NCI-H1105 treated with DMSO at 0.1 percent for 48 hours (cell line): ENCODE measurements at regions not wholly inside any gene's neighbourhood (a gene's known extent, or its start where the extent isn't known, plus 50 kb on each side); places are given as distances from the start of the nearest gene placed in this dataset.

ENCODE experiments used
- DNase-seq: peaks from one replicate; lab custom pipeline; 2025; lab: John Stamatoyannopoulos, UW

- no peak for DNase-seq
Observed at GRCh38 chr6:115717472-115717871, 343.2 kb downstream of the FRK start.

GRCh38 chr6:115717062-115717461 lies 343.6 kb downstream of the FRK start:
- DNase-seq: no peak

GRCh38 chr6:115712291-115712961 lies 348.3 kb downstream of the FRK start:
- no peak for DNase-seq

- DNase-seq: no peak
Observed at GRCh38 chr6:115708850-115709249, 351.8 kb downstream of the FRK start.

GRCh38 chr6:115706981-115707380 lies 353.7 kb downstream of the FRK start:
- DNase-seq: no peak

- DNase-seq: no peak
Observed at GRCh38 chr6:115706324-115706723, 354.4 kb downstream of the FRK start.

GRCh38 chr6:115704028-115704427 lies 356.7 kb downstream of the FRK start:
- DNase-seq: no peak

- DNase-seq: no peak
Observed at GRCh38 chr6:115691433-115691832, 369.3 kb downstream of the FRK start.

GRCh38 chr6:115690854-115691253 lies 369.8 kb downstream of the FRK start:
- no peak for DNase-seq

- no peak for DNase-seq
Observed at GRCh38 chr6:115681978-115682775, 378.5 kb downstream of the FRK start.

GRCh38 chr6:115680621-115681020 lies 380.1 kb downstream of the FRK start:
- DNase-seq: no peak

GRCh38 chr6:115677198-115677597 lies 383.5 kb downstream of the FRK start:
- no peak for DNase-seq

GRCh38 chr6:115675443-115675842 lies 385.2 kb downstream of the FRK start:
- no peak for DNase-seq

GRCh38 chr6:115668781-115669180 lies 391.9 kb downstream of the FRK start:
- no peak for DNase-seq

GRCh38 chr6:115668211-115668610 lies 392.5 kb downstream of the FRK start:
- no peak for DNase-seq

GRCh38 chr6:115667478-115668026 lies 393.1 kb downstream of the FRK start:
- no peak for DNase-seq

GRCh38 chr6:115666997-115667396 lies 393.7 kb downstream of the FRK start:
- no peak for DNase-seq

- no peak for DNase-seq
Observed at GRCh38 chr6:115665310-115665709, 395.4 kb downstream of the FRK start.

- DNase-seq: no peak
Observed at GRCh38 chr6:115663681-115664080, 397.0 kb downstream of the FRK start.

GRCh38 chr6:115643762-115644161 lies 416.9 kb downstream of the FRK start:
- DNase-seq: no peak

GRCh38 chr6:115634887-115635286 lies 425.8 kb downstream of the FRK start:
- DNase-seq: no peak

GRCh38 chr6:115634131-115634530 lies 426.6 kb downstream of the FRK start:
- no peak for DNase-seq

- DNase-seq: no peak
Observed at GRCh38 chr6:115631028-115631427, 429.7 kb downstream of the FRK start.
